OCI-LY7 (cell line): ENCODE measurements at regions not wholly inside any gene's neighbourhood (a gene's known extent, or its start where the extent isn't known, plus 50 kb on each side); places are given as distances from the start of the nearest gene placed in this dataset.

Experiments used
- BruUV-seq: library from RNA; stranded (reverse); fragments of 400-500 nt; replicated peaks from 2 replicates; lab custom pipeline; 2021; lab: Mats Ljungman, UMichigan
- CTCF ChIA-PET: fragments of 300-600 bp; sonication (Branson Sonifier 250); formaldehyde crosslinking; loops from one replicate; lab custom pipeline; 2022; ENCODE audit warnings: antibody characterized with exemption; ENCODE audit not compliant: unreplicated experiment; lab: Charles Lee
- POLR2A ChIA-PET: fragments of 300-600 bp; sonication (Branson Sonifier 250); formaldehyde crosslinking; loops from one replicate; lab custom pipeline; 2022; ENCODE audit warnings: antibody characterized with exemption; lab: Charles Lee
- DNase-seq: peaks from one replicate; pipeline ENCODE4 v3.0.0-alpha.2; 2015; ENCODE audit warnings: low spot score
- H2AFZ ChIP-seq: fragments of 200-600 bp; sonication (generic), shearing (Covaris generic); 2 replicates; pipeline ENCODE4 v1.6.1; 2014; ENCODE audit warnings: mild to moderate bottlenecking, antibody characterized with exemption, low read length, moderate library complexity
- H3K27ac ChIP-seq: fragments of 200-600 bp; sonication (generic); 2 replicates; pipeline ENCODE4 v1.5.1; 2014; ENCODE audit warnings: mixed run types, low read depth, mild to moderate bottlenecking, moderate library complexity, low read length, inconsistent platforms; ENCODE audit not compliant: poor library complexity, severe bottlenecking
- H3K36me3 ChIP-seq: fragments of 200-600 bp; sonication (generic); 2 replicates; pipeline ENCODE4 v1.6.1; 2014; ENCODE audit warnings: mild to moderate bottlenecking, antibody characterized with exemption, low read length, moderate library complexity, mixed read lengths; ENCODE audit not compliant: insufficient read depth
- H3K4me1 ChIP-seq: fragments of 200-600 bp; sonication (generic); 2 replicates; pipeline ENCODE4 v1.5.1; 2014; ENCODE audit warnings: mild to moderate bottlenecking, low read length; ENCODE audit not compliant: insufficient read depth, poor library complexity, severe bottlenecking
- H3K4me2 ChIP-seq: fragments of 200-600 bp; sonication (generic); 2 replicates; pipeline ENCODE4 v1.6.1; 2014; ENCODE audit warnings: mild to moderate bottlenecking, low read length
- H3K4me3 ChIP-seq: fragments of 200-600 bp; sonication (generic); 2 replicates; pipeline ENCODE4 v1.5.1; 2014; ENCODE audit warnings: mild to moderate bottlenecking, low read depth, low read length; ENCODE audit not compliant: poor library complexity, severe bottlenecking
- H3K79me2 ChIP-seq: fragments of 200-600 bp; sonication (generic); 2 replicates; pipeline ENCODE4 v1.6.1; 2016; ENCODE audit warnings: low read depth, mild to moderate bottlenecking, low read length, moderate library complexity, mixed read lengths; ENCODE audit not compliant: insufficient read depth
- H3K9me2 ChIP-seq: fragments of 200-600 bp; sonication (generic); 2 replicates; pipeline ENCODE4 v1.6.1; 2016; ENCODE audit warnings: mild to moderate bottlenecking, low read length, mixed read lengths; ENCODE audit not compliant: insufficient read depth
- H3K9me3 ChIP-seq: fragments of 200-600 bp; sonication (generic); 2 replicates; pipeline ENCODE4 v1.6.1; 2014; ENCODE audit warnings: mild to moderate bottlenecking, mixed run types, low read length, mixed read lengths
- H4K20me1 ChIP-seq: fragments of 200-600 bp; sonication (generic); 2 replicates; pipeline ENCODE4 v1.6.1; 2014; ENCODE audit warnings: mild to moderate bottlenecking, antibody characterized with exemption, low read length, moderate library complexity, mixed read lengths; ENCODE audit not compliant: insufficient read depth
- CTCF ChIP-seq: fragments of 200-600 bp; sonication (generic); conservative IDR thresholded peaks from 2 replicates; pipeline ENCODE4 v1.5.1; 2014; ENCODE audit warnings: mild to moderate bottlenecking, antibody characterized with exemption, low read length, moderate library complexity, mixed read lengths
- EZH2phosphoT487 ChIP-seq: fragments of 200-600 bp; sonication (generic); IDR thresholded peaks from 2 replicates; pipeline ENCODE4 v1.6.1; 2018; ENCODE audit warnings: low read depth, borderline replicate concordance, mild to moderate bottlenecking, mixed run types, antibody characterized with exemption, low read length, moderate library complexity, mixed read lengths
- intact Hi-C: fragments of 100-400 bp; cut with micrococcal nuclease; formaldehyde crosslinking; loops from one replicate; pipeline ENCODE4 v1.10.0; 2022; ENCODE audit not compliant: unreplicated experiment

- H3K9me3 ChIP-seq: no peaks in the 10 kb centered on the region
- intact Hi-C loops: no loop called here
- no peak overlapping the region for H3K4me3 ChIP-seq
- no peak overlapping the region for H3K4me2 ChIP-seq
- ChIA-PET POLR2A (interaction anchor here (1.1 kb wide), 1 partner anchor 17 kb away, joined by 3 read pairs; no protein-coding TSS in a partner anchor), CTCF (no interaction called here)
- no peaks in the 10 kb centered on the region for H4K20me1 ChIP-seq
- no peak overlapping the region for H2AFZ ChIP-seq
- H3K9me2 ChIP-seq: no peaks in the 10 kb centered on the region
- no peaks in the 10 kb centered on the region for H3K79me2 ChIP-seq
- no TSS peak for BruUV-seq
- DNase-seq: no peak
- no peaks in the 10 kb centered on the region for H3K36me3 ChIP-seq
- H3K4me1 ChIP-seq: no peaks in the 10 kb centered on the region
- TF ChIP-seq EZH2phosphoT487 (no peak), CTCF (no peak)
- H3K27ac ChIP-seq: no peak overlapping the region
Measured at GRCh38 chrX:39725114-39725513, 372.6 kb downstream of the BCOR start.

- no peak overlapping the region for H2AFZ ChIP-seq
- intact Hi-C loops: no loop called here
- no peak overlapping the region for H3K4me3 ChIP-seq
- no peaks in the 10 kb centered on the region for H3K9me2 ChIP-seq
- no TSS peak for BruUV-seq
- no peak overlapping the region for H3K4me2 ChIP-seq
- peaks cover 8% of the 10 kb centered on the region for H3K4me1 ChIP-seq
- no peak for DNase-seq
- ChIA-PET CTCF (no interaction called here), POLR2A (no interaction called here)
- TF ChIP-seq EZH2phosphoT487: no peak
- no peak for TF ChIP-seq CTCF
- no peaks in the 10 kb centered on the region for H3K36me3 ChIP-seq
- no peaks in the 10 kb centered on the region for H3K79me2 ChIP-seq
- H3K27ac ChIP-seq: no peak overlapping the region
- no peaks in the 10 kb centered on the region for H3K9me3 ChIP-seq
- H4K20me1 ChIP-seq: no peaks in the 10 kb centered on the region
Measured at GRCh38 chrX:39725928-39726619, 371.7 kb downstream of the BCOR start.

GRCh38 chrX:39726771-39727170 lies 371.0 kb downstream of the BCOR start:
- CTCF ChIA-PET: no interaction called here
- no peak for DNase-seq
- no peaks in the 10 kb centered on the region for H3K36me3 ChIP-seq
- H3K4me1 ChIP-seq: peaks cover 15% of the 10 kb centered on the region
- H3K79me2 ChIP-seq: no peaks in the 10 kb centered on the region
- H2AFZ ChIP-seq: no peak overlapping the region
- H3K4me2 ChIP-seq: no peak overlapping the region
- no peak overlapping the region for H3K27ac ChIP-seq
- TF ChIP-seq CTCF (no peak), EZH2phosphoT487 (no peak)
- POLR2A ChIA-PET: no interaction called here
- no TSS peak for BruUV-seq
- H3K9me2 ChIP-seq: no peaks in the 10 kb centered on the region
- no peaks in the 10 kb centered on the region for H3K9me3 ChIP-seq
- no peaks in the 10 kb centered on the region for H4K20me1 ChIP-seq
- intact Hi-C loops: no loop called here
- no peak overlapping the region for H3K4me3 ChIP-seq
